GM23338 (cell line): ENCODE measurements at regions not wholly inside any gene's neighbourhood (a gene's known extent, or its start where the extent isn't known, plus 50 kb on each side); places are given as distances from the start of the nearest gene placed in this dataset.
A peak's percentile ranks its signal among the peaks of the same experiment; 100 is the strongest.

ENCODE experiments used
- ATAC-seq: fragments of 200-7000 bp; cut with Tn5 transposase; 3 replicates; pipeline ENCODE4 v1.9.1; 2020
- DNase-seq: peaks from one replicate; pipeline ENCODE4 v3.0.0-alpha.2; 2015; ENCODE audit warnings: low spot score
- H2AFZ ChIP-seq: fragments of 200-600 bp; sonication (generic); 2 replicates; pipeline ENCODE4 v1.8.0; 2016; ENCODE audit warnings: antibody characterized with exemption, mild to moderate bottlenecking, moderate library complexity
- H3F3A ChIP-seq: fragments of 200-600 bp; sonication (generic); replicated peaks from 2 replicates; pipeline ENCODE4 v1.8.0; 2017; ENCODE audit warnings: antibody characterized with exemption, mixed run types, low read depth
- H3K27ac ChIP-seq: fragments of 200-600 bp; sonication (generic); 2 replicates; pipeline ENCODE4 v1.6.1; 2016; ENCODE audit warnings: low read depth
- H3K27me3 ChIP-seq: fragments of 200-600 bp; sonication (generic); 2 replicates; pipeline ENCODE4 v1.8.0; 2016; ENCODE audit warnings: mild to moderate bottlenecking, mixed run types, moderate library complexity; ENCODE audit not compliant: insufficient read depth
- H3K36me3 ChIP-seq: fragments of 200-600 bp; sonication (generic); 2 replicates; pipeline ENCODE4 v1.8.0; 2016; ENCODE audit warnings: mild to moderate bottlenecking; ENCODE audit not compliant: insufficient read depth
- H3K4me1 ChIP-seq: fragments of 200-600 bp; sonication (generic); 2 replicates; pipeline ENCODE4 v1.8.0; 2016; ENCODE audit warnings: mild to moderate bottlenecking, moderate library complexity; ENCODE audit not compliant: insufficient read depth
- H3K4me2 ChIP-seq: fragments of 200-600 bp; sonication (generic); 2 replicates; pipeline ENCODE4 v1.7.1; 2017; ENCODE audit warnings: mixed run types
- H3K4me3 ChIP-seq: fragments of 200-600 bp; sonication (generic); 2 replicates; pipeline ENCODE4 v1.6.1; 2016; ENCODE audit warnings: mixed run types
- H3K79me2 ChIP-seq: fragments of 200-600 bp; sonication (generic); replicated peaks from 2 replicates; pipeline ENCODE4 v1.8.0; 2017; ENCODE audit warnings: mild to moderate bottlenecking; ENCODE audit not compliant: insufficient read depth
- H3K9me2 ChIP-seq: fragments of 200-600 bp; sonication (generic); 2 replicates; pipeline ENCODE4 v1.8.0; 2017; ENCODE audit not compliant: insufficient read depth
- H4K20me1 ChIP-seq: fragments of 200-600 bp; sonication (generic); replicated peaks from 2 replicates; pipeline ENCODE4 v1.8.0; 2017; ENCODE audit warnings: mild to moderate bottlenecking; ENCODE audit not compliant: insufficient read depth
- H3K27ac Mint-ChIP-seq: 2 replicates; pipeline ENCODE4 v1.8.0; 2020; ENCODE audit warnings: inconsistent platforms, mild to moderate bottlenecking, moderate library complexity, mixed read lengths
- H3K27me3 Mint-ChIP-seq: 3 replicates; pipeline ENCODE4 v1.8.0; 2022; ENCODE audit warnings: low read depth, mild to moderate bottlenecking, moderate library complexity, mixed read lengths, inconsistent platforms; ENCODE audit not compliant: insufficient read depth, poor library complexity
- H3K36me3 Mint-ChIP-seq: 3 replicates; pipeline ENCODE4 v1.8.0; 2021; ENCODE audit warnings: low read depth, mild to moderate bottlenecking, inconsistent platforms, moderate library complexity, mixed read lengths
- H3K4me1 Mint-ChIP-seq: 3 replicates; pipeline ENCODE4 v1.8.0; 2020; ENCODE audit warnings: mild to moderate bottlenecking, inconsistent platforms, mixed read lengths
- H3K4me3 Mint-ChIP-seq: 3 replicates; pipeline ENCODE4 v1.8.0; 2021; ENCODE audit warnings: moderate library complexity, mild to moderate bottlenecking, inconsistent platforms, mixed read lengths
- H3K9me3 Mint-ChIP-seq: 3 replicates; pipeline ENCODE4 v1.8.0; 2020; ENCODE audit warnings: moderate library complexity, mild to moderate bottlenecking, inconsistent platforms, mixed read lengths
- CTCF ChIP-seq, 2 experiments: fragments of 200-600 bp in 1 of 2; sonication (generic) in 1 of 2; conservative IDR thresholded peaks; 2 replicates each; pipeline versions ENCODE4 v1.5.1 to v1.6.1; 2016 to 2017; ENCODE audit warnings: antibody characterized with exemption in 2 of 2, low read depth in 2 of 2, mild to moderate bottlenecking in 2 of 2, moderate library complexity in 1 of 2
- EZH2phosphoT487 ChIP-seq: fragments of 200-600 bp; sonication (generic); IDR thresholded peaks from one replicate; pipeline ENCODE4 v1.8.1; 2018; ENCODE audit warnings: antibody characterized with exemption; ENCODE audit not compliant: unreplicated experiment
- REST ChIP-seq: IDR thresholded peaks from one replicate; pipeline ENCODE4 v1.6.1; 2018; ENCODE audit warnings: antibody characterized with exemption; ENCODE audit not compliant: unreplicated experiment
- STAT1 ChIP-seq: IDR thresholded peaks from one replicate; pipeline ENCODE4 v1.6.1; 2016; ENCODE audit warnings: antibody characterized with exemption; ENCODE audit not compliant: unreplicated experiment
- ZNF462 ChIP-seq: fragments of 250-450 bp; sonication (Bioruptor Pico); IDR thresholded peaks from 2 replicates; pipeline ENCODE4 v1.5.0; 2020; ENCODE audit warnings: mild to moderate bottlenecking, moderate library complexity

GRCh38 chr5:1666221-1666620 is 133.4 kb downstream of the MRPL36 start:
- TF ChIP-seq STAT1: no peak
- no peak for TF ChIP-seq REST
- TF ChIP-seq CTCF (conservative IDR thresholded peaks at IDR 0.05; ENCODE audit: low read depth in 2 of 2): no peak
- TF ChIP-seq EZH2phosphoT487: no peak
- no peaks in the 10 kb centered on the region; the same call in 2 of the 3 replicates for H3K36me3 Mint-ChIP-seq
- peak overlapping the region; percentile 63 for H3K4me3 Mint-ChIP-seq
- DNase-seq (no peak), ATAC-seq (no peak)
- Histone ChIP-seq H2AFZ (no peak overlapping the region), H3K4me3 (no peak overlapping the region), H3K4me1 (peaks cover 6% of the 10 kb centered on the region; the same call in 1 of the 2 replicates), H3K79me2 (no peaks in the 10 kb centered on the region), H4K20me1 (no peaks in the 10 kb centered on the region), H3F3A (no peaks in the 10 kb centered on the region), H3K9me2 (peaks cover 5% of the 10 kb centered on the region; the same call in 1 of the 2 replicates), H3K36me3 (no peaks in the 10 kb centered on the region), H3K4me2 (no peak overlapping the region), H3K27ac (no peak overlapping the region), H3K27me3 (peaks cover 26% of the 10 kb centered on the region)
- peaks cover 17% of the 10 kb centered on the region for H3K4me1 Mint-ChIP-seq
- peaks cover 33% of the 10 kb centered on the region for H3K27me3 Mint-ChIP-seq
- H3K27ac Mint-ChIP-seq: no peak overlapping the region
- peaks cover 3% of the 10 kb centered on the region; the same call in 2 of the 3 replicates for H3K9me3 Mint-ChIP-seq

- H3K9me2 ChIP-seq: peaks cover 5% of the 10 kb centered on the region; the same call in 1 of the 2 replicates
- Mint-ChIP-seq H3K4me1 (peaks cover 17% of the 10 kb centered on the region), H3K27me3 (peaks cover 33% of the 10 kb centered on the region), H3K9me3 (peaks cover 3% of the 10 kb centered on the region; the same call in 2 of the 3 replicates), H3K27ac (no peak overlapping the region), H3K4me3 (peak overlapping the region; percentile 63; the same call in 2 of the 3 replicates), H3K36me3 (no peaks in the 10 kb centered on the region; the same call in 2 of the 3 replicates)
- no peaks in the 10 kb centered on the region for H3K79me2 ChIP-seq
- H3K4me1 ChIP-seq: peaks cover 6% of the 10 kb centered on the region; the same call in 1 of the 2 replicates
- H3K4me3 ChIP-seq: no peak overlapping the region
- H3K36me3 ChIP-seq: no peaks in the 10 kb centered on the region
- H3K27me3 ChIP-seq: peaks cover 26% of the 10 kb centered on the region
- no peaks in the 10 kb centered on the region for H3F3A ChIP-seq
- H3K4me2 ChIP-seq: no peak overlapping the region
- H3K27ac ChIP-seq: no peak overlapping the region
- ATAC-seq (no peak), DNase-seq (no peak)
- H4K20me1 ChIP-seq: no peaks in the 10 kb centered on the region
- no peak overlapping the region for H2AFZ ChIP-seq
- no peak for TF ChIP-seq EZH2phosphoT487
- TF ChIP-seq ZNF462 (CRISPR knock-in tag): no peak
- no peak for TF ChIP-seq REST
These were observed 133.8 kb downstream of the MRPL36 start for GRCh38 chr5:1665803-1666202.
